ENCODE measurements at regions not wholly inside any gene's neighbourhood (a gene's known extent, or its start where the extent isn't known, plus 50 kb on each side); places are given as distances from the start of the nearest gene placed in this dataset.

DNA sequence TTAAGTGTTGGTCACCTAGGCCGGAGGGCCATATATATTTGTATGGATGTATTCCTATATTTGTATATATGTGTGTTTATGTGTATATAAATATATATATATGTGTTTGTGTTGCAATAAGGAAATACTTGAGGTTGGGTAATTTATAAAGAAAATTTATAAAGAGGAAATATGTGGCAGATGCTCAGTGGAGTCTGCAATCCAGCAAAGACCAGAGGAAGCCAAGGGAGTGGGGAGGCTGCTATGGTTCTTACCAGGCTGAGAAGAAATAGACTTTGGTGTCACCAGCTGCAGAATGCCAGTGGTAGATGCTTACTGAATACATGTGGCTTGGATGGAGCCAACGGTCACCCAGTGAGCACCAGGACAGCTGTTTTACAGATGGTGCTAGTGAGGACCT lies 97.4 kb upstream of the ELOVL5 start:
- no peak overlapping the region for H3K27ac Mint-ChIP-seq (ENCODE audit: unreplicated experiment)
- H3K27me3 Mint-ChIP-seq (ENCODE audit: low read depth), result no peaks in the 10 kb centered on the region
- TF ChIP-seq, protein P1, sequence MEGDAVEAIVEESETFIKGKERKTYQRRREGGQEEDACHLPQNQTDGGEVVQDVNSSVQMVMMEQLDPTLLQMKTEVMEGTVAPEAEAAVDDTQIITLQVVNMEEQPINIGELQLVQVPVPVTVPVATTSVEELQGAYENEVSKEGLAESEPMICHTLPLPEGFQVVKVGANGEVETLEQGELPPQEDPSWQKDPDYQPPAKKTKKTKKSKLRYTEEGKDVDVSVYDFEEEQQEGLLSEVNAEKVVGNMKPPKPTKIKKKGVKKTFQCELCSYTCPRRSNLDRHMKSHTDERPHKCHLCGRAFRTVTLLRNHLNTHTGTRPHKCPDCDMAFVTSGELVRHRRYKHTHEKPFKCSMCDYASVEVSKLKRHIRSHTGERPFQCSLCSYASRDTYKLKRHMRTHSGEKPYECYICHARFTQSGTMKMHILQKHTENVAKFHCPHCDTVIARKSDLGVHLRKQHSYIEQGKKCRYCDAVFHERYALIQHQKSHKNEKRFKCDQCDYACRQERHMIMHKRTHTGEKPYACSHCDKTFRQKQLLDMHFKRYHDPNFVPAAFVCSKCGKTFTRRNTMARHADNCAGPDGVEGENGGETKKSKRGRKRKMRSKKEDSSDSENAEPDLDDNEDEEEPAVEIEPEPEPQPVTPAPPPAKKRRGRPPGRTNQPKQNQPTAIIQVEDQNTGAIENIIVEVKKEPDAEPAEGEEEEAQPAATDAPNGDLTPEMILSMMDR (conservative IDR thresholded peaks at IDR 0.05), result no peak
- DNase-seq (ENCODE audit: low read depth, low spot score), result no peak
- H3K36me3 Mint-ChIP-seq (ENCODE audit: low read depth), result no peaks in the 10 kb centered on the region
- H3K4me3 Mint-ChIP-seq, result no peak overlapping the region
- H3K4me1 Mint-ChIP-seq, result no peaks in the 10 kb centered on the region
- H3K9me3 Mint-ChIP-seq, result peaks cover 5% of the 10 kb centered on the region

DNA sequence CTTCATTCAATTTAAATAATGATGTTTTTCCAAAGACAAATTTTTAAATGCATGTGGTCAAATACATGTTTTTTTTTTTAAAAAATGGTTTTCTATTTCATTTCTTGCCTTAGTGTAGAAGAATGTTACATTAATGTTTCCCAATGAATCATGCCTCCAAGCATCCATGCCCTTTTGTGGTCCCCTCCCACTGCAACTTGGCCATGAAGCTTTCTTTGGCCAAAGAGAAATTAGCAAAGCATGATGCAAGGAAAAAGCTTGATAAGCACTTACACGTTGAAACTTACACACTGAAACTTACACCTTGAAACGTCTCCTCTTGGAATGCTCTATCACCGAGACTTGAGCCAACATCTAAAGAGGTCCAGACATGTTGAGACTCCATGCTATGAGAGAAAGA lies 93.0 kb upstream of the ELOVL5 start:
- no peak for DNase-seq (ENCODE audit: low read depth, low spot score)
- no peak overlapping the region for H3K4me3 Mint-ChIP-seq
- H3K4me1 Mint-ChIP-seq, result peaks cover 27% of the 10 kb centered on the region
- H3K27me3 Mint-ChIP-seq (ENCODE audit: low read depth), result no peaks in the 10 kb centered on the region
- no peaks in the 10 kb centered on the region for H3K9me3 Mint-ChIP-seq
- H3K36me3 Mint-ChIP-seq (ENCODE audit: low read depth), result no peaks in the 10 kb centered on the region
- no peak overlapping the region for H3K27ac Mint-ChIP-seq (ENCODE audit: unreplicated experiment)
- TF ChIP-seq, protein P1 (conservative IDR thresholded peaks at IDR 0.05), result no peak

DNA sequence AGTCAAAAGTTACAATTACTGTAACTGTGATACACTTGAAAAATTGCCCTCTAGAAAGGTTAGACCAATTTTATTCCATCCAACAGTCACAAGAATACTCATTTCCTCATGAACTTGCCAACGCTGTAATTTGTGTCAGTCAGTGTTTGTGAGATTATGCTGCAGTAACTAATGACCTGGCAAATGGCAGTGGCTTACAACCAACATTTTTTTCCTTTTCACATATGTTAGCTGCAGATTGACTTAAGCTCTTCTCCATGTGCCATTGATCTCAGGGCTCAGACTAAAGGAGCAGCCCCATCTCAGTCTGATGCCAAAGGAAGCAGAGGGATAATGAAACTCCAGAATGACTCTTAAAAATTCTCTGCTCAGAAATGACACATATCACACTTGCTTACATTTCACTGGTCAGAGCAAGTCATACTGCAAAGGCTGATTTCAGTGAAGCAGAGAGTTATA lies 92.3 kb upstream of the ELOVL5 start:
- no peak overlapping the region for H3K27ac Mint-ChIP-seq (ENCODE audit: unreplicated experiment)
- peaks cover 28% of the 10 kb centered on the region for H3K4me1 Mint-ChIP-seq
- no peaks in the 10 kb centered on the region for H3K9me3 Mint-ChIP-seq
- H3K4me3 Mint-ChIP-seq, result no peak overlapping the region
- H3K27me3 Mint-ChIP-seq (ENCODE audit: low read depth), result no peaks in the 10 kb centered on the region
- H3K36me3 Mint-ChIP-seq (ENCODE audit: low read depth), result no peaks in the 10 kb centered on the region
- no peak for DNase-seq (ENCODE audit: low read depth, low spot score)
- TF ChIP-seq, protein P1 (conservative IDR thresholded peaks at IDR 0.05), result no peak

DNA sequence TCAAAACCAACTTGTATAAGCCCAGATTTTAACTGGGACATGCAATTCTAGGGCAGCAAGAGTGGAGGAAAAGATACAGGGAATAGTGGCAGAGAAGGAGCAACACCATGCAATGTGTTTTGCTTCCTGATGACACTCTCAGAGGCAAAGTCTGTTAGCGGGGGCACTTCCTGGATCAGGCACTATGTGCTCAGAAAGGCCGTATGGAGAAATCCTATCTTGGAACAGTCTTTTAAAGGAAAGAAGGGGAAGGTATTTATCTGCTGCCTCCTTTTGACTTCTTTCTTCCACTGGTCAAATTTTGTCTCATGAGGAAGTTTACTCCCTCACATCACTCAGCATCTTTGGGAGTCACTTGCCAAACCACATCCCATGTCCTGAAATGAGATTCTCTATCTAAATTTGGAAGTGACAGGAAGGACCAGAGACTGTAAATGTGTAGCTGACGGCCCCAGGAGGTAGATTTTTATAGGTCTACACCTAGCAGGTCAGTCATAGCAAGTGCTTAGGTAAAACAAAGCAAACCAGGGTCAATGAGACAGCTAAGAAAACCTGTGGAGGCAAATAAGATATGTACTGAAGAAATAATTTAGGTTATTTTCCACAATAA lies 91.7 kb upstream of the ELOVL5 start:
- Mint-ChIP-seq H3K4me1 (peaks cover 28% of the 10 kb centered on the region), H3K27me3 (ENCODE audit: low read depth) (no peaks in the 10 kb centered on the region)
- TF ChIP-seq, protein P1 (conservative IDR thresholded peaks at IDR 0.05), result no peak

DNA sequence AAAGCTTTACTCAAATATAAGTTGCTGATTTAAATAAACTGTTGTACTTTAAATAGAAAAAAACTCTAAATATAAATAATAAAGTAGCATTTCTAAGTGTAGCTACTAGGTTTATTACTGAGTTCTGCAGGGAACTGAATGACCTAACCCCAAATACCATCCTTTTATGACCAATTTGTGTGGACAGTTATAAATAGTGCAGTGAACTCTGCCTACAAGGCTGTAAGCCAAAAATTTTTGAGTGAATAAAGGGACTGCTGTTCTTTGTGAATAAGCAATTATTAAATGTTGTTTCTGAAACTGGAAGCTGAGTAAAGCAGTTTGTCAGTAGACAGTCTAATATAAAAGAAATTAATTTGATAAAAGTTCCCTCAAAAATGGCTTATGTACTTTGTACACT lies 90.8 kb upstream of the ELOVL5 start:
- Mint-ChIP-seq H3K9me3 (no peaks in the 10 kb centered on the region), H3K27me3 (ENCODE audit: low read depth) (no peaks in the 10 kb centered on the region), H3K36me3 (ENCODE audit: low read depth) (no peaks in the 10 kb centered on the region), H3K4me1 (peaks cover 28% of the 10 kb centered on the region), H3K27ac (ENCODE audit: unreplicated experiment) (no peak overlapping the region), H3K4me3 (no peak overlapping the region)
- no peak for DNase-seq (ENCODE audit: low read depth, low spot score)
- TF ChIP-seq, protein P1 (conservative IDR thresholded peaks at IDR 0.05), result no peak

More for the DNA sequence above, 91.7 kb upstream of the ELOVL5 start:
- Mint-ChIP-seq H3K36me3 (ENCODE audit: low read depth) (no peaks in the 10 kb centered on the region), H3K27ac (ENCODE audit: unreplicated experiment) (no peak overlapping the region), H3K9me3 (no peaks in the 10 kb centered on the region), H3K4me3 (no peak overlapping the region)
- no peak for DNase-seq (ENCODE audit: low read depth, low spot score)

Measured in neural crest cell (in vitro differentiated cells).